Gastroesophageal sphincter (tissue), 4 donors: ENCODE measurements at regions not wholly inside any gene's neighbourhood (a gene's known extent, or its start where the extent isn't known, plus 50 kb on each side); places are given as distances from the start of the nearest gene placed in this dataset.

ENCODE experiments used
- ATAC-seq: fragments of 150-250 bp; one replicate; pipeline ENCODE4 v1.9.1; 2016; ENCODE audit warnings: mild to moderate bottlenecking, moderate library complexity
- H3K27ac ChIP-seq, 4 donors: fragments of 200-600 bp; sonication (generic) in 3 of 4; 1 replicate in 3 of 4; 2 replicates in 1 of 4; pipeline ENCODE4 v1.5.1; 2016 to 2019
- H3K27me3 ChIP-seq: fragments of 200-600 bp; sonication (generic); one replicate; pipeline ENCODE4 v1.5.1; 2019
- H3K36me3 ChIP-seq, 2 donors: fragments of 200-600 bp; sonication (generic); one replicate each; pipeline ENCODE4 v1.5.1; 2019; ENCODE audit warnings: control low read depth in 1 of 2
- H3K4me1 ChIP-seq, 3 donors: fragments of 200-600 bp; sonication (generic); 1 replicate in 2 of 3; 2 replicates in 1 of 3; pipeline ENCODE4 v1.5.1; 2016 to 2019; ENCODE audit warnings: control low read depth in 2 of 3
- H3K4me3 ChIP-seq, 2 donors: fragments of 200-600 bp; sonication (generic); one replicate each; pipeline ENCODE4 v1.5.1; 2019; ENCODE audit warnings: mild to moderate bottlenecking in 1 of 2, moderate library complexity in 1 of 2
- H3K9me3 ChIP-seq, 3 donors: fragments of 200-600 bp; sonication (generic); one replicate each; pipeline ENCODE4 v1.5.1; 2017 to 2019; ENCODE audit warnings: control low read depth in 2 of 3
- CTCF ChIP-seq, 4 experiments: fragments of 200-600 bp in 2 of 4; fragments of 450-650 bp in 2 of 4; sonication (generic) in 1 of 4; IDR thresholded peaks; one replicate each; pipeline ENCODE4 v1.5.1; 2017 to 2019; ENCODE audit warnings: antibody characterized with exemption in 4 of 4, mild to moderate bottlenecking in 2 of 4, moderate library complexity in 2 of 4
- EP300 ChIP-seq: sonication (generic); formaldehyde crosslinking; IDR thresholded peaks from one replicate; pipeline ENCODE4 v1.6.1; 2017; ENCODE audit warnings: antibody characterized with exemption, mild to moderate bottlenecking
- POLR2A ChIP-seq, 2 donors: fragments of 450-650 bp; IDR thresholded peaks; one replicate each; pipeline ENCODE4 v1.6.1; 2017; ENCODE audit warnings: antibody characterized with exemption in 2 of 2, mild to moderate bottlenecking in 2 of 2, moderate library complexity in 1 of 2
- POLR2AphosphoS5 ChIP-seq: sonication (generic); formaldehyde crosslinking; IDR thresholded peaks from one replicate; pipeline ENCODE4 v1.6.1; 2017; ENCODE audit warnings: antibody characterized with exemption
- WGBS, 2 donors: methylation state at CpG; one replicate each; pipeline ENCODE4 v1.1.5; 2018; ENCODE audit warnings: low coverage in 1 of 2; 5-methylcytosine and 5-hydroxymethylcytosine counted together

- 58 to 70% methylated on average over 2 of the region's 2 CpGs for WGBS, 2 donors
- TF ChIP-seq EP300 (no peak), POLR2AphosphoS5 (no peak), POLR2A (IDR thresholded peaks at IDR 0.05) (no peak), CTCF (IDR thresholded peaks at IDR 0.05) (no peak)
- no peak for ATAC-seq
Measured at GRCh38 chr9:29332789-29333188, 1759.5 kb upstream of the C9orf72 start.

GRCh38 chr9:29336281-29336680 is 1763.0 kb upstream of the C9orf72 start:
- ATAC-seq, result no peak
- Histone ChIP-seq H3K9me3 (no peaks in the 10 kb centered on the region), H3K27me3 (no peaks in the 10 kb centered on the region), H3K4me3 (no peak overlapping the region), H3K36me3 (no peaks in the 10 kb centered on the region), H3K4me1 (no peaks in the 10 kb centered on the region), H3K27ac (no peak overlapping the region)
- TF ChIP-seq POLR2AphosphoS5, result no peak
- no peak for TF ChIP-seq CTCF (IDR thresholded peaks at IDR 0.05)
- no peak for TF ChIP-seq EP300
- TF ChIP-seq POLR2A (IDR thresholded peaks at IDR 0.05), result no peak
- 87 to 90% methylated on average over 3 of the region's 3 CpGs for WGBS, 2 donors

More at GRCh38 chr9:29332789-29333188, 1759.5 kb upstream of the C9orf72 start:
- Histone ChIP-seq H3K4me3 (no peak overlapping the region), H3K27ac (no peak overlapping the region), H3K4me1 (no peaks in the 10 kb centered on the region), H3K27me3 (no peaks in the 10 kb centered on the region), H3K9me3 (no peaks in the 10 kb centered on the region), H3K36me3 (no peaks in the 10 kb centered on the region)

DNA sequence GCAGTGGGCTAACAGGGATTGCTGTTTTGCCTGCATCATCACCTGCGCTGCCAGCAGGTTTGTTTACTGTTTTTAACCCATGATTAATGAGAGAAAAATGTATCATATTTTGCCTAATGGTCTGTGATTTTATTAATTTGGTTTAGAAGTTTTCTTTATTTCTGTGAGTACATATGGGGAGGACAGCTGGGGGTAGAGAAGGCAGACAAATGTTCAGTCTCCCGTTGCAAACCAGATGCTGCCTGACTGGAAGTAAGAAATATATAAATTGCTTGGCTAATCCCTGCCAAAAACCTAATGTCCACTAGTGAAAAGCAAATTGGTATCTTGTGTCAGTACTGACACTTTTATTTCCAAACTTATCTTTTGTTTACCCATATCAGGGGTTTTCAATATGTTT is 1766.1 kb upstream of the C9orf72 start:
- Histone ChIP-seq H3K4me3 (no peak overlapping the region), H3K27ac (no peak overlapping the region), H3K27me3 (no peaks in the 10 kb centered on the region), H3K9me3 (no peaks in the 10 kb centered on the region), H3K4me1 (no peaks in the 10 kb centered on the region), H3K36me3 (no peaks in the 10 kb centered on the region)
- ATAC-seq, result no peak
- no peak for TF ChIP-seq EP300
- TF ChIP-seq POLR2AphosphoS5, result no peak
- TF ChIP-seq CTCF (IDR thresholded peaks at IDR 0.05), result no peak
- WGBS, 2 donors, result 44 to 58% methylated on average over 2 of the region's 2 CpGs

DNA sequence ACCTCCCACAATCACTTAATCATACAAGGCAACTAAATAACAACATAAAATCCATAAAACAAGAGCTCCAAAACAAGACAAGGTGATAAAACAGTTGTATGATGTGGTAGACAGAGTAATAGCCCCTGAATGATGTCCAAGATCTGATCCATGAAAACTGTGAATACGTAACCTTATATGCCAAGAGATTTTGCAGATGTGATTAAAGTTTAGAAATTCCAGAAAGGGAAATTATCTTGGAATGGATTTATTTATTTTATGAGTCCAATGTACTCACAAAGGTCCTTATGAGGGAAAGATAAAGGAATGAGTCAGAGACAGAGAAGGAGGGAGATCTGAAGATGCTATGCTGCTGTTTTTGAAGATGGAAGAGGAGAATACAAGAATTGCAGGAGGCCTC is 1775.7 kb upstream of the C9orf72 start:
- no peak overlapping the region for H3K4me3 ChIP-seq
- H3K9me3 ChIP-seq, result no peaks in the 10 kb centered on the region
- no peaks in the 10 kb centered on the region for H3K36me3 ChIP-seq
- no peak for TF ChIP-seq POLR2A (IDR thresholded peaks at IDR 0.05)
- TF ChIP-seq EP300, result no peak
- no peak for TF ChIP-seq POLR2AphosphoS5
- no peak overlapping the region for H3K27ac ChIP-seq
- WGBS, 2 donors, result 45 to 55% methylated on average over 1 of the region's 1 CpG
- ATAC-seq, result no peak
- H3K27me3 ChIP-seq, result no peaks in the 10 kb centered on the region
- no peaks in the 10 kb centered on the region for H3K4me1 ChIP-seq

- no peak for ATAC-seq
- Histone ChIP-seq H3K9me3 (peaks cover 0 to 8% (median 0%) of the 10 kb centered on the region in 3 donors), H3K27ac (no peak overlapping the region), H3K36me3 (no peaks in the 10 kb centered on the region), H3K4me3 (no peak overlapping the region), H3K4me1 (no peaks in the 10 kb centered on the region), H3K27me3 (no peaks in the 10 kb centered on the region)
- WGBS, 2 donors, result 60 to 75% methylated on average over 1 of the region's 1 CpG
- TF ChIP-seq POLR2A (IDR thresholded peaks at IDR 0.05) (no peak), EP300 (no peak), POLR2AphosphoS5 (no peak), CTCF (IDR thresholded peaks at IDR 0.05) (no peak)
Measured at GRCh38 chr9:29389421-29389820, 1816.1 kb upstream of the C9orf72 start.
